NB4 (cell line): ENCODE measurements at regions not wholly inside any gene's neighbourhood (a gene's known extent, or its start where the extent isn't known, plus 50 kb on each side); places are given as distances from the start of the nearest gene placed in this dataset.

ENCODE experiments used
- MYC ChIP-seq: IDR thresholded peaks from 2 replicates; pipeline ENCODE4 v1.6.1; 2011; ENCODE audit warnings: low read depth, low read length
- POLR2A ChIP-seq: IDR thresholded peaks from 2 replicates; pipeline ENCODE4 v1.6.1; 2011; ENCODE audit warnings: mild to moderate bottlenecking; ENCODE audit not compliant: insufficient read length; ENCODE audit errors: extremely low read depth
- TF ChIP-seq, protein P1 (sequence below): IDR thresholded peaks from one replicate; pipeline ENCODE4 v1.5.1; 2012; ENCODE audit warnings: low read depth, low read length
- TF ChIP-seq, protein P2 (sequence below): IDR thresholded peaks from 2 replicates; pipeline ENCODE4 v1.6.1; 2011; ENCODE audit warnings: low read depth, low read length

DNA sequence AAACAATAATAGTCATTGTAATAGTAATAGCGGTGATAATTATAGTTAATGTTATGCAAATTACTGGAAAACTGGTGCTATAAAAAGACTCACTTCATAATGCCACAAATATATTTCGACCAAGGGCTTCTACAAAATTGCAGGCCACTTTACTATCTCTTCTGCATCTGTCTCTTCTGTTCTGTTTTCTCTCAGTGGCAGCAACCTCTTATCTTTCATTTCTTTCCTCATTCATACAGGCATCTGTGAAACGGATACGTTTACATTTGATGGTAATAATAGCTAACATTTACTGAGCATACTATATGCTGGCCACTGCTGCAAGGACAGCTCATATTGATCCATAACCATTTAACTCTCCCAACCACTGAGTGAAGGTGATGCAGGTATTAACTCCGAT is 537.4 kb upstream of the PFKP start:
- TF ChIP-seq, protein P1, sequence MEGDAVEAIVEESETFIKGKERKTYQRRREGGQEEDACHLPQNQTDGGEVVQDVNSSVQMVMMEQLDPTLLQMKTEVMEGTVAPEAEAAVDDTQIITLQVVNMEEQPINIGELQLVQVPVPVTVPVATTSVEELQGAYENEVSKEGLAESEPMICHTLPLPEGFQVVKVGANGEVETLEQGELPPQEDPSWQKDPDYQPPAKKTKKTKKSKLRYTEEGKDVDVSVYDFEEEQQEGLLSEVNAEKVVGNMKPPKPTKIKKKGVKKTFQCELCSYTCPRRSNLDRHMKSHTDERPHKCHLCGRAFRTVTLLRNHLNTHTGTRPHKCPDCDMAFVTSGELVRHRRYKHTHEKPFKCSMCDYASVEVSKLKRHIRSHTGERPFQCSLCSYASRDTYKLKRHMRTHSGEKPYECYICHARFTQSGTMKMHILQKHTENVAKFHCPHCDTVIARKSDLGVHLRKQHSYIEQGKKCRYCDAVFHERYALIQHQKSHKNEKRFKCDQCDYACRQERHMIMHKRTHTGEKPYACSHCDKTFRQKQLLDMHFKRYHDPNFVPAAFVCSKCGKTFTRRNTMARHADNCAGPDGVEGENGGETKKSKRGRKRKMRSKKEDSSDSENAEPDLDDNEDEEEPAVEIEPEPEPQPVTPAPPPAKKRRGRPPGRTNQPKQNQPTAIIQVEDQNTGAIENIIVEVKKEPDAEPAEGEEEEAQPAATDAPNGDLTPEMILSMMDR, result no peak
- TF ChIP-seq POLR2A, result no peak
- TF ChIP-seq, protein P2, sequence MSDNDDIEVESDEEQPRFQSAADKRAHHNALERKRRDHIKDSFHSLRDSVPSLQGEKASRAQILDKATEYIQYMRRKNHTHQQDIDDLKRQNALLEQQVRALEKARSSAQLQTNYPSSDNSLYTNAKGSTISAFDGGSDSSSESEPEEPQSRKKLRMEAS, result no peak
- TF ChIP-seq MYC, result no peak
